ENCODE measurements at regions not wholly inside any gene's neighbourhood (a gene's known extent, or its start where the extent isn't known, plus 50 kb on each side); places are given as distances from the start of the nearest gene placed in this dataset.

- H3K27ac Mint-ChIP-seq, result no peak overlapping the region
- H3K27ac ChIP-seq (ENCODE audit: low read depth), result no peak overlapping the region
- no peak overlapping the region for H3K4me3 ChIP-seq
- no peaks in the 10 kb centered on the region; the same call in 1 of the 2 replicates for H3K9me2 ChIP-seq (ENCODE audit: insufficient read depth)
- no peaks in the 10 kb centered on the region for H3K36me3 ChIP-seq (ENCODE audit: insufficient read depth)
- peaks cover 13% of the 10 kb centered on the region for H3K27me3 Mint-ChIP-seq (ENCODE audit: insufficient read depth, low read depth, poor library complexity)
- H3K79me2 ChIP-seq (replicated peaks; ENCODE audit: insufficient read depth), result no peaks in the 10 kb centered on the region
- H3K4me1 Mint-ChIP-seq, result peaks cover 7% of the 10 kb centered on the region; the same call in 2 of the 3 replicates
- no peak overlapping the region for H2AFZ ChIP-seq
- no peak for DNase-seq (ENCODE audit: low spot score)
- peaks cover 2% of the 10 kb centered on the region for H3K9me3 Mint-ChIP-seq
- TF ChIP-seq ETS1 (IDR thresholded peaks at IDR 0.05) (no peak), STAT1 (IDR thresholded peaks at IDR 0.05; ENCODE audit: unreplicated experiment) (no peak), POLR2AphosphoS5 (IDR thresholded peaks at IDR 0.05; ENCODE audit: low read depth) (no peak), EZH2 (IDR thresholded peaks at IDR 0.05; ENCODE audit: low read depth, unreplicated experiment) (no peak), ZNF462 (CRISPR knock-in tag; IDR thresholded peaks at IDR 0.05) (no peak)
- no peaks in the 10 kb centered on the region for H3K4me1 ChIP-seq (ENCODE audit: insufficient read depth)
- H3K36me3 Mint-ChIP-seq (ENCODE audit: low read depth), result peaks cover 2% of the 10 kb centered on the region; the same call in 2 of the 3 replicates
- no peaks in the 10 kb centered on the region for H3K27me3 ChIP-seq (ENCODE audit: insufficient read depth)
- H4K20me1 ChIP-seq (replicated peaks; ENCODE audit: insufficient read depth), result no peaks in the 10 kb centered on the region
- peaks cover 3% of the 10 kb centered on the region; the same call in 1 of the 2 replicates for H3F3A ChIP-seq (replicated peaks; ENCODE audit: low read depth)
- no peak for ATAC-seq
- no peak overlapping the region for H3K4me3 Mint-ChIP-seq
- H3K4me2 ChIP-seq, result no peak overlapping the region
These were observed 96.5 kb downstream of the ERMARD start for GRCh38 chr6:169847901-169848311.

All from GM23338 (cell line).